Spleen (tissue), 11 donors: ENCODE measurements at regions not wholly inside any gene's neighbourhood (a gene's known extent, or its start where the extent isn't known, plus 50 kb on each side); places are given as distances from the start of the nearest gene placed in this dataset.

ENCODE experiments used
- DNase-seq: peaks from one replicate; pipeline ENCODE4 v3.0.0-alpha.2; 2020
- H3K27ac ChIP-seq, 8 donors: fragments of 200-600 bp; sonication (generic) in 7 of 8; 1 replicate in 4 of 8; 2 replicates in 4 of 8; pipeline versions ENCODE4 v1.5.0 to v1.8.0; 2016 to 2021; ENCODE audit warnings: inconsistent platforms in 4 of 8, mild to moderate bottlenecking in 4 of 8, moderate library complexity in 1 of 8
- H3K27me3 ChIP-seq, 7 donors: fragments of 200-600 bp; sonication (generic) in 6 of 7; replicated peaks in 1 of 7; 1 replicate in 4 of 7; 2 replicates in 3 of 7; pipeline versions ENCODE4 v1.5.0 to v1.8.0; 2016 to 2021; ENCODE audit warnings: inconsistent platforms in 3 of 7, mild to moderate bottlenecking in 1 of 7
- H3K36me3 ChIP-seq, 6 donors: fragments of 200-600 bp; sonication (generic) in 5 of 6; 1 replicate in 4 of 6; 2 replicates in 2 of 6; pipeline versions ENCODE4 v1.5.0 to v1.8.0; 2016 to 2021; ENCODE audit warnings: inconsistent platforms in 2 of 6
- H3K4me1 ChIP-seq, 6 donors: fragments of 200-600 bp; sonication (generic) in 5 of 6; 1 replicate in 3 of 6; 2 replicates in 3 of 6; pipeline versions ENCODE4 v1.5.0 to v1.8.0; 2016 to 2021; ENCODE audit warnings: inconsistent platforms in 3 of 6
- H3K4me3 ChIP-seq, 8 donors: fragments of 200-600 bp; sonication (generic) in 7 of 8; 1 replicate in 4 of 8; 2 replicates in 4 of 8; pipeline versions ENCODE4 v1.5.0 to v1.8.0; 2016 to 2021; ENCODE audit warnings: inconsistent platforms in 4 of 8, mild to moderate bottlenecking in 4 of 8, moderate library complexity in 2 of 8
- H3K9me3 ChIP-seq, 8 donors: fragments of 200-600 bp; sonication (generic) in 7 of 8; 1 replicate in 4 of 8; 2 replicates in 4 of 8; pipeline versions ENCODE4 v1.5.0 to v1.8.0; 2016 to 2021; ENCODE audit warnings: inconsistent platforms in 4 of 8
- POLR2A ChIP-seq, 3 donors: fragments of 450-650 bp; IDR thresholded peaks; one replicate each; pipeline ENCODE4 v1.5.1; 2017; ENCODE audit warnings: antibody characterized with exemption in 3 of 3, mild to moderate bottlenecking in 1 of 3
- POLR2AphosphoS5 ChIP-seq, 3 donors: sonication (generic); formaldehyde crosslinking; IDR thresholded peaks; one replicate each; pipeline ENCODE4 v1.5.1; 2017; ENCODE audit warnings: antibody characterized with exemption in 3 of 3
- WGBS, 5 donors: extraction: QIAGEN DNeasy Blood & Tissue Kit in 3 of 5; methylation state at CpG; one replicate each; pipeline versions ENCODE4 v1.1.5 to v1.1.7; 2013 to 2018; 5-methylcytosine and 5-hydroxymethylcytosine counted together
- intact Hi-C: fragments of 100-400 bp; cut with DNase I; formaldehyde crosslinking; loops from one replicate; pipeline ENCODE4 v1.15.0; 2023; ENCODE audit warnings: low total_unique reads
- TF ChIP-seq, protein P1 (sequence below), 11 experiments: fragments of 200-600 bp in 7 of 11; fragments of 450-650 bp in 4 of 11; sonication (generic) in 4 of 11; IDR thresholded peaks in 8 of 11; conservative IDR thresholded peaks in 3 of 11; 1 replicate in 7 of 11; 2 replicates in 4 of 11; pipeline versions ENCODE4 v1.4.0 to v1.8.0; 2016 to 2021; ENCODE audit warnings: antibody characterized with exemption in 11 of 11, inconsistent platforms in 4 of 11, mild to moderate bottlenecking in 1 of 11
- donor health status: healthy with polysubstance abuse.
- donor health status: DM: no; HTN: no; CAD: no; lungs with moderate emphysema.
- donor health status: DM: no; HTN: no; CAD: no.
- donor health status: Bipolar disorder and iron deficiency.
- donor health status: healthy.
- donor health status: DM: no; HTN: no; CAD: no.
- donor health status: DM: yes; HTN: yes; CAD: no.

DNA sequence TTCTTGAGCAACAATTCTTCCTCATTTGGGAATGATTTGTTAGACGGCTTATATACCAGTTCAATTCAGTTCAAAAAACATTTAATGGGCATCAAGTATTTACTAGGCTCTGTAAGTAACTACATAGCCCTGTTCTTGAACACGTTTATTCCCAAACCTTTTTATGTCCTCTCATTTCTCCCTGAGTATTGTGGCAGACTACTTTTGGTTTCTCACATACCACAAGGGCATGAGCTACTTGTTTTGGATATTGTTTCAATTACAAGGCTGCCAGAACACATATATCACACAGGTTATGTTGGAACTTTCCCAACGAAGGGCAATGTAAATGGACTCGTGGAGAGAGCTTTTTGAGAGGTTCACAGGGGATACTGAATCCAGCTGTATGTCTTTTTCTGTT is 363.8 kb upstream of the NAALADL2 start:
- 39 to 75% (median 50%) methylated on average over 4 of the region's 4 CpGs for WGBS, 5 donors
- intact Hi-C loops = no loop called here
- no peak overlapping the region for H3K27ac ChIP-seq
- no peak for DNase-seq
- H3K36me3 ChIP-seq = no peaks in the 10 kb centered on the region
- TF ChIP-seq, protein P1, sequence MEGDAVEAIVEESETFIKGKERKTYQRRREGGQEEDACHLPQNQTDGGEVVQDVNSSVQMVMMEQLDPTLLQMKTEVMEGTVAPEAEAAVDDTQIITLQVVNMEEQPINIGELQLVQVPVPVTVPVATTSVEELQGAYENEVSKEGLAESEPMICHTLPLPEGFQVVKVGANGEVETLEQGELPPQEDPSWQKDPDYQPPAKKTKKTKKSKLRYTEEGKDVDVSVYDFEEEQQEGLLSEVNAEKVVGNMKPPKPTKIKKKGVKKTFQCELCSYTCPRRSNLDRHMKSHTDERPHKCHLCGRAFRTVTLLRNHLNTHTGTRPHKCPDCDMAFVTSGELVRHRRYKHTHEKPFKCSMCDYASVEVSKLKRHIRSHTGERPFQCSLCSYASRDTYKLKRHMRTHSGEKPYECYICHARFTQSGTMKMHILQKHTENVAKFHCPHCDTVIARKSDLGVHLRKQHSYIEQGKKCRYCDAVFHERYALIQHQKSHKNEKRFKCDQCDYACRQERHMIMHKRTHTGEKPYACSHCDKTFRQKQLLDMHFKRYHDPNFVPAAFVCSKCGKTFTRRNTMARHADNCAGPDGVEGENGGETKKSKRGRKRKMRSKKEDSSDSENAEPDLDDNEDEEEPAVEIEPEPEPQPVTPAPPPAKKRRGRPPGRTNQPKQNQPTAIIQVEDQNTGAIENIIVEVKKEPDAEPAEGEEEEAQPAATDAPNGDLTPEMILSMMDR (IDR thresholded peaks at IDR 0.05 in 8 of 11, conservative IDR thresholded peaks at IDR 0.05 in 3 of 11) = no peak
- TF ChIP-seq POLR2AphosphoS5 (IDR thresholded peaks at IDR 0.05) (no peak), POLR2A (IDR thresholded peaks at IDR 0.05) (no peak)
- H3K27me3 ChIP-seq = no peaks in the 10 kb centered on the region
- H3K9me3 ChIP-seq = peaks cover 0 to under 1% (median 0%) of the 10 kb centered on the region in 8 donors
- H3K4me1 ChIP-seq = no peaks in the 10 kb centered on the region
- H3K4me3 ChIP-seq = no peak overlapping the region

GRCh38 chr3:174495928-174496327 is 363.2 kb upstream of the NAALADL2 start:
- H3K4me3 ChIP-seq = no peak overlapping the region
- no peak for DNase-seq
- TF ChIP-seq, protein P1 (IDR thresholded peaks at IDR 0.05 in 8 of 11, conservative IDR thresholded peaks at IDR 0.05 in 3 of 11) = no peak
- no peak for TF ChIP-seq POLR2AphosphoS5 (IDR thresholded peaks at IDR 0.05)
- no peaks in the 10 kb centered on the region for H3K36me3 ChIP-seq
- intact Hi-C loops = no loop called here
- WGBS, 5 donors = 85 to 96% (median 93%) methylated on average over 1 of the region's 1 CpG
- H3K27ac ChIP-seq = no peak overlapping the region
- no peaks in the 10 kb centered on the region for H3K27me3 ChIP-seq
- no peaks in the 10 kb centered on the region for H3K4me1 ChIP-seq
- H3K9me3 ChIP-seq = no peaks in the 10 kb centered on the region

DNA sequence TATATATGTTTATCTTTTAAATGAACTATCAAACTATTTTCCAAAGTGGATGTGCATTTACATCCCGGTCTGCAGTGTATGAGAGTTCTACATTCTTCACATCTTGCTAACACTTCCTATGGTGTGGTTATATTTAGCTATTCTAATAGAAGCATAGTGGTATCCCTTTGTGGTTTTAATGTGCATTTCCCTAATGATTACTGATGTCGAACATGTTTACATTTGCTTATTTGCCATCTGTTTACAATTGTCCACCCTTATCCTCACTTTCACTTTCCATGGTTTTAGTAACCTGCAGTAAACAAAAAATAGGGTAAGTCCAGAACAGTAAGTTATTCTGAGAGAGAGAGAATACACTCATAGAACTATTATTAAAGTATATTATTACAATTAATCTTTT is 360.5 kb upstream of the NAALADL2 start:
- H3K4me3 ChIP-seq = peak overlapping the region in 1 of 8 donors; percentile 26
- H3K27ac ChIP-seq = no peak overlapping the region
- no peaks in the 10 kb centered on the region for H3K27me3 ChIP-seq
- H3K4me1 ChIP-seq = no peaks in the 10 kb centered on the region
- intact Hi-C loops = no loop called here
- no peak for DNase-seq
- no peaks in the 10 kb centered on the region for H3K9me3 ChIP-seq
- WGBS, 5 donors = 28 to 51% (median 35%) methylated on average over 2 of the region's 2 CpGs
- TF ChIP-seq, protein P1 (IDR thresholded peaks at IDR 0.05 in 8 of 11, conservative IDR thresholded peaks at IDR 0.05 in 3 of 11) = no peak
- no peak for TF ChIP-seq POLR2AphosphoS5 (IDR thresholded peaks at IDR 0.05)
- TF ChIP-seq POLR2A (IDR thresholded peaks at IDR 0.05) = no peak
- H3K36me3 ChIP-seq = no peaks in the 10 kb centered on the region

GRCh38 chr3:174505266-174505665 is 353.9 kb upstream of the NAALADL2 start:
- Histone ChIP-seq H3K27ac (no peak overlapping the region), H3K36me3 (no peaks in the 10 kb centered on the region), H3K27me3 (no peaks in the 10 kb centered on the region), H3K9me3 (no peaks in the 10 kb centered on the region), H3K4me1 (no peaks in the 10 kb centered on the region), H3K4me3 (no peak overlapping the region)
- intact Hi-C loops = no loop called here
- DNase-seq = no peak
- 80 to 92% (median 83%) methylated on average over 1 of the region's 1 CpG for WGBS, 5 donors
- TF ChIP-seq, protein P1 (IDR thresholded peaks at IDR 0.05 in 8 of 11, conservative IDR thresholded peaks at IDR 0.05 in 3 of 11) = no peak
- TF ChIP-seq POLR2A (IDR thresholded peaks at IDR 0.05) = no peak
- no peak for TF ChIP-seq POLR2AphosphoS5 (IDR thresholded peaks at IDR 0.05)
